ENCODE measurements at regions not wholly inside any gene's neighbourhood (a gene's known extent, or its start where the extent isn't known, plus 50 kb on each side); places are given as distances from the start of the nearest gene placed in this dataset.
"Not testable (repeated sequence)": the region's sequence is repeated elsewhere in the genome, so short reads cannot be mapped to it uniquely, and the experiment has no call there.

DNA sequence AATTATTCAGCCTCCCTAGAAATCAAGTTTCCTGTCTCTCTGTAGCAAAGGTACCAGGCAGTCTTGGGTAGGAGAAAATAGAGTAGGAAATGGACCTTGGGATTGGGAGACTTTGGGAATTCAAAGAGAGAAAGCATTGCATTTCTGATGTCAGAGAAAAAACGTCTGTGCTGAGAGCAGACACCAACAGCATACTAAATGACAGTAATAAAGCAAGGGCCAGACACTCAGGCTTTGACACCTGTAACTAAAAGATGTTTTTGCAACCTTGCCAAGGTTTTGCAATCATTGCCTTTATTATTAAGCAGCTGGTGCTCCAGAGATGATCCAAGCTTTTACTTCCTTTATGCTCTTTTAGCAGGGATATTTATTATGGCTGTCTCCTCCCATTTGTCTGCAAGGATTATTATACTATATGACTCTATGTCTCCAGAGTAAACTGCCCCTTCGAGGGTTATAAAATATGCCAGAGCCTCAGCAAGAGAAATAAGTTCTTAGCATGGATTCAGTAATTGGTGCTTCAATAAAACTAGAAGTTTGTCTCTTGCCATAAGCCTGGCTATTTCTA is 85.2 kb upstream of the GRAMD1B start:
- no peak for DNase-seq (ENCODE audit: low read depth in 1 of 2, low spot score in 1 of 2)

GRCh38 chr11:123344188-123344587 is 85.9 kb upstream of the GRAMD1B start:
- not testable (repeated sequence) for DNase-seq (ENCODE audit: low read depth in 1 of 2, low spot score in 1 of 2)

DNA sequence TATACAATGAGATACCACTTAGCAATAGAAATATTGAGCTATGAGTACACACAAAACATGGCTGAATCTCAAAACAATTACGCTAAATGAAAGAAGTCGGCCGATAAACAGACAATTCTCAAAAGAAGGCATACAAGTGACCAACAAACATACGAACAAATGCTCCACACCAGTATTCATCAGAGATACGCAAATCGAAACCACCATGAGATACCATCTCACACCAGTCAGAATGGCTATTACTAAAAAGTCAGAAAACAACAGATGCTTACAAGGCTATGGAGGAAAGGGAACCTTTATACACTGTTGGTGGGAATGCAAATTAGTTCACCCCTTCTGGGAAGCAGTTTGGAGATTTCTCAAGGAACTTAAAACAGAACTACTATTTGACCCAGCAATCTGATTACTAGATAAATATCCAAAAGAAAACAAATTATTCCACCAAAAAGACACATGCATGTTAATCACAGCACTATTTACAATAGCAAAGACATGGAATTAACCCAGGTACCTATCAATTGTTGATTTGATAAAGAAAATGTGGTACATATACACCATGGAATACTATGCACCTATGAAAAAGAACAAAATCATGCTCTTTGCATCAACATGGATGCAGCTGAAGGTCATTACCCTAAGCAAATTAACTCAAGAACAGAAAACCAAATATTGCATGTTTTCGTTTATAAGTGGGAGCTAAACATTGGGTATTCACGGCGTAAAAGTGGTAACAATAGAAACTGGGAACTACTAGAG is 90.9 kb upstream of the GRAMD1B start:
- DNase-seq (ENCODE audit: low read depth in 1 of 2, low spot score in 1 of 2): no peak

GRCh38 chr11:123338266-123338800 is 91.7 kb upstream of the GRAMD1B start:
- DNase-seq (ENCODE audit: low read depth in 1 of 2, low spot score in 1 of 2): no peak

GRCh38 chr11:123334925-123335324 is 95.1 kb upstream of the GRAMD1B start:
- no peak for DNase-seq (ENCODE audit: low read depth in 1 of 2, low spot score in 1 of 2)

DNA sequence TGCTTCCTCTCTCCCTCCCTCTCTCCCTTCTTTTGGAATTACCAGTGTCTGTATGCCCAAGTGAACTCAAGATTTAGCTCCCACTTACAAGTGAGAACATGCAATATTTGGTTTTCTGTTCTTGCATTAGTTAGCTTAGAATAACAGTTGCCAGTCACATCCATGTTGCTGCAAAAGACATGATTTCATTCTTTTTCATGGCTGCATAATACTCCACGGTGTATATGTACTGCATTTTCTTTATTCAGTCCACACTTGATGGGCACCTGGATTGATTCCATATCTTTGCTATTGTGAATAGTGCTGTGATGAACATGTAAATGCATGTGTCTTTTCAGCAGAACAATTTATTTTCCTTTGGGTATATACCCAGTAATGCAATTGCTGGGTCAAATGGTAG is 97.5 kb upstream of the GRAMD1B start:
- not testable (repeated sequence) for DNase-seq (ENCODE audit: low read depth in 1 of 2, low spot score in 1 of 2)

GRCh38 chr11:123330948-123331347 is 99.1 kb upstream of the GRAMD1B start:
- no peak for DNase-seq (ENCODE audit: low read depth in 1 of 2, low spot score in 1 of 2)

DNA sequence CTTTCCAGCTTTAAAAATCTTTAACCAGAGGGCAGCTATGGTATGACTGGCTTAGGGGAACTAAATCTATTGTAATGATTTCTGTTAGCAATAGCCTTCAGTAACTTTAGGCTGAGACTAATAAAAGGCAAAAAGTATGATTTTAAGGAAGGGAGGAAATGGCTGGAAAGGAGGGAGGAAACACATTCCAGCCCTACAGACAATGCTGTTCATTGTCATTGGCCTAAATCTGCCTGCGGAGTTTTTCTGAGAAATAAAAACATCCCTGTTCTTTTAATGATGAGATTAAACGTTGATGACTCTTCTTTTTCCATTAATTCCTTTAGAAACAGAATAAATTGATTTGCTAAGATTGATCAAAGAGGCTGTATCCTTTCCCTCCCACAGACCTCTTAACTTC is 99.6 kb upstream of the GRAMD1B start:
- no peak for DNase-seq (ENCODE audit: low read depth in 1 of 2, low spot score in 1 of 2)

DNA sequence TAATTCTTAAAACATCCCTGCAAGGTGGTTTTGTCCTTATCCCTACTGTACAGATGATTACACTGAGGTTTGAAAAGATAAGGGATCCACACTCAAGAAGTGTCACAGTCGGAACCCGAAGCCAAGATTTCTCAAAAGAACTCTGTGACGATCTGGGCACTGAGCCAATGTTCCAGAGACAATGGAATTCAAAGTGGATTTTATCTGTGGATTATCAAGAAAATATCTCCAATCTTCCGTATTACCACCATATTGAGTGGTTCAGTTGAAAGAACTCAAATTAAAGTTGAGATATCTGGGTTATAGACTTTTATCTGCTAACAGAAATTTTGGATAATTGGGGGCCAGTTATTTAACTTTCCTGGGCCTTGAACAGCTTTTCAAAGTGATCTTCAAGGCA is 100.0 kb upstream of the GRAMD1B start:
- no peak for DNase-seq (ENCODE audit: low read depth in 1 of 2, low spot score in 1 of 2)

- no peak for DNase-seq (ENCODE audit: low read depth in 1 of 2, low spot score in 1 of 2)
Measured at GRCh38 chr11:123328281-123328867, 101.7 kb upstream of the GRAMD1B start.

- no peak for DNase-seq (ENCODE audit: low read depth in 1 of 2, low spot score in 1 of 2)
Measured at GRCh38 chr11:123325533-123325932, 104.5 kb upstream of the GRAMD1B start.

DNA sequence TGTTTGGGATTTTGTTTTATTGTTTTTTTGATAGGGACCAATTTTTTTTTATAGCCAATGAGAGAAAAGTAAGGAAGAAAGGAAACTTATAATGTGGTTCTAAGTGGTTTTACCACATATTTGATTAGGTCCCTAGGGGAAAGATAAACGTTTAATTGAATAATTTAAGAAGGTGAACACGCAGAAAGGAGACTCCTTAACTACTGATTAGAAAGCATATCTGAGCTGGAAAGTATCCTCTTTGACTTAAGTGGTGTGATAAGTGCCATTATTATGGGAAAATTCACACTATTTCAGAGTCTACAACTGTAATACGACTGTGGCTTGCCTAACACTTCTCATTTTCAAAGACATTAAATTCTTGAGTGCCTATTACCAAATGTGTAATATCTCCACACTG is 106.5 kb upstream of the GRAMD1B start:
- no peak for DNase-seq (ENCODE audit: low read depth in 1 of 2, low spot score in 1 of 2)

DNA sequence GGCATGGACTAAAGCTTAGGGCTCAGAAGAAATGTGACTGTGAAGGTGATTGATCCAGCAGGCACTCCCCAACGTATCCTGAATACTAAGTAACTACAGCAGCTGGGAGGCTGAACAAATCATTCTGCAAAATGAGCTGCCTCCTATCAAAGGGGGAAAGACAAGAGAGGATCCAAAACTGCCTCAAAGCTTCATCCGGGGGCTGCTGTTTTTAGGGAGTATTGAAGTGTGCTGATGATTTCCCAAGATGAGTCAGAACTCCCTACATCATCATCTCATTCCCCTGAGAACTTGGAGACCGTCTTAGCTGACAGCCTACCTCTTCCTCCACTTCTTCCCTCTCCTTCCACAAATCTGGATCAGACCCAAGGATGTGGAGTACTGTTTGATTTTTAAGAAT is 108.4 kb upstream of the GRAMD1B start:
- no peak for DNase-seq (ENCODE audit: low read depth in 1 of 2, low spot score in 1 of 2)

DNA sequence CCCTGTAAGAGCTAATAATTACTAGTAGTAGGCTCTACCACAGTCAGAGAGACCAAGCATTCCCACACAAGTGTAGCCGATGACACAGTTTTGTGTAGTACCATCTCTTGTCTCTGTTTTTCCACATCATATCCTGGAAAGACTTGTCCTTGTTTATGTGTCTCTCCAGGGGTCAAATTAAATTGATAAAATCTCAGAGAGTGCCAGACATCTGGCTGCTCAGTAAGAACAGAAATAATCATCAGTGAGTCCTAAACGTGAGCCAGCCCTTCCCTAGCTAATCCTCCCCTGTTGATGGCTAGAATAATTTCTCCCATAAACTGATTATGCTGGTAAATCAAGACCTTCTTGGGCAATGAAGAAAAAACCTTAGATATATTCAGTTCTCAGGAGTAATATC is 111.4 kb upstream of the GRAMD1B start:
- DNase-seq (ENCODE audit: low read depth in 1 of 2, low spot score in 1 of 2): no peak

- DNase-seq (ENCODE audit: low read depth in 1 of 2, low spot score in 1 of 2): not testable (repeated sequence)
Measured at GRCh38 chr11:123318132-123318531, 111.9 kb upstream of the GRAMD1B start.

GRCh38 chr11:123316003-123316402 is 114.1 kb upstream of the GRAMD1B start:
- no peak for DNase-seq (ENCODE audit: low read depth in 1 of 2, low spot score in 1 of 2)

- DNase-seq (ENCODE audit: low read depth in 1 of 2, low spot score in 1 of 2): no peak
Measured at GRCh38 chr11:123314972-123315371, 115.1 kb upstream of the GRAMD1B start.

- DNase-seq (ENCODE audit: low read depth in 1 of 2, low spot score in 1 of 2): no peak
Measured at GRCh38 chr11:123313262-123313661, 116.8 kb upstream of the GRAMD1B start.

DNA sequence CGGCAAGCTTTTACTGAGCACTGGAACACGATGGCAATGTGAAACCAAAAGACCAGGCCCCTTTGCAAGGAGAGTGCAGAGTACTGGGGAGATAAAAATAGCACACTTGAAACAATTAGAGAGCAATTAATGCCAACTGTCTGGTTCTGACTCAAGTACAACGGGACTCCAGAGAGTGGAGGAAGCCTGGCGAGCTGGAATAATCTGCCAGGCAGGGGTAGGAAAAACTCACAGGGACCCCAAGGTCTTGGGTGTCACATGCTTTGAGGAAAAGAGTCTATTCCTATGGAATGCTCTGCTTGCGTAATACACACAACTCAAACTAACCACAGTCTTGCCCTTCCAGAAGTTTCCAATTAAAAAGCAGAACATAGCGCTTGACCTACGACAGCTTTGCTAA is 113.0 kb upstream of the CLMP start:
- DNase-seq (ENCODE audit: low read depth in 1 of 2, low spot score in 1 of 2): no peak

DNA sequence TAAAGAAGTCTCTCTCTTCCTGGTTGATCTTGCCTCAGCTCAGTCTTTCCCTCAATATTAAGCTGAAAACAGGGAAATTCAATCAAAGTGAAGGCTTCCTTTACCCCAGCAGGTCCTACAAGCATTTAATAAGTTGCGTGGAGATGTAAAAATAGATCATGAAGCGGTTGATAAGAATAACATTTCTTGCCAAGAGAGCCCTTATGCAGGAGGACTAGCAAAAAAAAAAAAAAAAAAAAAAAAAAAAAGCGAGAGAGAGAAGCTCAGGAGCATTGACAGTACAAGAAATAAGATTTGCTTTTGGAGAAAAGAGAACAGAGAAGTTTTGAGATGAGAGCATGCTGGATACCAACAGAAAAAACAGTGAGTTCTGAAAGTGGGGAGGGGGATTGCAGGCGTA is 112.2 kb upstream of the CLMP start:
- no peak for DNase-seq (ENCODE audit: low read depth in 1 of 2, low spot score in 1 of 2)

DNA sequence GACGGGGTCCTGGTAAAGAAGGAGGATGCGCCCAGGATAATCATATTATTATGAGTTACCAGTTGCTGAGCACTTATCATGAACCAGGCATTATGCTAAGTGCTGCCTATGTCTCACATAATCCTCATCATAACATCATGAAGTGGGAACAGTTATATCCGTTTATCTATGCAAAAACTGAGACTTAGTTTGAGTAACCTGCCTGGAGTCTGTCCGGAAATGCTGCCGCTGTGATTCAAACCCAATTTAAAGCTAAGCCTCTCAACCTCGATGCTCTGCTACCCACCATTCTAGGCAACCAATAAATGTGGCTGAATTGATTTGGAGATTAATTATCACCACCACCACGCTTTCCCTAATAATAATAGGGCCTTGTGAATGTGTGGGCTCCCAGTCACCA is 111.5 kb upstream of the CLMP start:
- no peak for DNase-seq (ENCODE audit: low read depth in 1 of 2, low spot score in 1 of 2)

DNA sequence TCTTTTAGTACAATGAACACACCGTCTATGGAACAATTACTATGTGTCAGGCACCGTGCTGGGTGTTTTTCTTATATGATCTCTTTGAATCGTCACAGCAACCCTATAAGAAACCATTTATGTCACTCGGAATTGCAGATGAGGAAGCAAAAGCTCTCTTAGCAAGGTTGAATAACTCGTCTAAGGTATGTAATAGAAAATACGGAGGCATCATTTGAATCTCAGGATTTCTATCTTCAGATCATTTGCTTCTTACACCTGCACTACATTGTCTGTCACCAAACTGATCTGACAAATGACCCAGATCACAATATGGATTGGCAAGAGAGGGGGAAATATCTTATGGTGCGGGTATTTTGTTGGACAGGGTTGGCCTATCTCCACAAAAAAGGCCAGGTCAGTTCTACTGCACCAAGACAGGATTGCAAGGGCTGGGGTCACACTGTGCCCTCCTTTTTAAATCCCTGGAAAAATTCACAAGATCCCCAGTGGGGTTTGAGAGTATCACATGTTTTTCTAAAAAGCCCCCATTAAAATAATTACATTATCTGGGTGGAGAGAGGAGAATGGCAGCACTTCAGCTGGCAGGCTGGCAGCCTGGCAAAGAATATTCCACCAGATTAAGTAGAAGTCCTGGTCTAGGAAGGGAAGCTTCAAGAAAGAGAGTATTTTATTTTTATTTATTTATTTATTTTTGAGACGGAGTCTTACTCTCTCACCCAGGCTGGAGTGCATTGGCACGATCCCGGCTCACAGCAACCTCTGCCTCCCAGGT is 110.7 kb upstream of the CLMP start:
- no peak for DNase-seq (ENCODE audit: low read depth in 1 of 2, low spot score in 1 of 2)
